ENCODE measurements at regions not wholly inside any gene's neighbourhood (a gene's known extent, or its start where the extent isn't known, plus 50 kb on each side); places are given as distances from the start of the nearest gene placed in this dataset.

DNA sequence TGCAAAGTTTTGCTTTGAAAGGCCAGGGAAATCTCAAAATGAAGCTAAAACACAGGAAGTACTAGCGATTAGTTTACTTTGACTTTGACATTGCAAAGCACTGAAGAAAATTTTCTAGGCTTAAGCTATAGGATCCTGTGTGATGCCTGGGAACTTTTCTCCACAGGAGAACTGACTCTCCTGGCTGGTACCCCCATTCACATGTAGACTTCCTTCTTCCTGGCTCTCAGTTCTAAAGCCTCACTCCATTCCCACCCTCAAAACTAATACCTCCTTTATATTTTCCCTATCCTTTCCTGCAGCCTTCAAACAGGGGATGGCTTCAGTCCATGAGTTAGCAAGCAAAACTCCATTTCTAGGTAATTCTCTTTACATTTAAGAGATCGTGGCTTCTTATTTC, 189.5 kb downstream of the SLITRK1 start:
- TF ChIP-seq, protein P1, sequence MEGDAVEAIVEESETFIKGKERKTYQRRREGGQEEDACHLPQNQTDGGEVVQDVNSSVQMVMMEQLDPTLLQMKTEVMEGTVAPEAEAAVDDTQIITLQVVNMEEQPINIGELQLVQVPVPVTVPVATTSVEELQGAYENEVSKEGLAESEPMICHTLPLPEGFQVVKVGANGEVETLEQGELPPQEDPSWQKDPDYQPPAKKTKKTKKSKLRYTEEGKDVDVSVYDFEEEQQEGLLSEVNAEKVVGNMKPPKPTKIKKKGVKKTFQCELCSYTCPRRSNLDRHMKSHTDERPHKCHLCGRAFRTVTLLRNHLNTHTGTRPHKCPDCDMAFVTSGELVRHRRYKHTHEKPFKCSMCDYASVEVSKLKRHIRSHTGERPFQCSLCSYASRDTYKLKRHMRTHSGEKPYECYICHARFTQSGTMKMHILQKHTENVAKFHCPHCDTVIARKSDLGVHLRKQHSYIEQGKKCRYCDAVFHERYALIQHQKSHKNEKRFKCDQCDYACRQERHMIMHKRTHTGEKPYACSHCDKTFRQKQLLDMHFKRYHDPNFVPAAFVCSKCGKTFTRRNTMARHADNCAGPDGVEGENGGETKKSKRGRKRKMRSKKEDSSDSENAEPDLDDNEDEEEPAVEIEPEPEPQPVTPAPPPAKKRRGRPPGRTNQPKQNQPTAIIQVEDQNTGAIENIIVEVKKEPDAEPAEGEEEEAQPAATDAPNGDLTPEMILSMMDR (IDR thresholded peaks at IDR 0.05) = no peak
- no peak for TF ChIP-seq POLR2A (IDR thresholded peaks at IDR 0.05)
